GM19025 (cell line): ENCODE measurements at regions not wholly inside any gene's neighbourhood (a gene's known extent, or its start where the extent isn't known, plus 50 kb on each side); places are given as distances from the start of the nearest gene placed in this dataset.
"Not testable (repeated sequence)": the region's sequence is repeated elsewhere in the genome, so short reads cannot be mapped to it uniquely, and the experiment has no call there.

Experiments
- ATAC-seq: cut with Tn5 transposase; IDR thresholded peaks from one replicate; pipeline ENCODE4 v1.9.1; 2021; ENCODE audit warnings: mild to moderate bottlenecking, low read depth, moderate library complexity; ENCODE audit not compliant: unreplicated experiment

- ATAC-seq, result no peak
These were observed 130.8 kb downstream of the C9orf152 start for GRCh38 chr9:110076894-110077725.

GRCh38 chr9:110077925-110078324 is 130.0 kb downstream of the C9orf152 start:
- ATAC-seq, result no peak

- ATAC-seq, result no peak
These were observed 129.4 kb downstream of the C9orf152 start for GRCh38 chr9:110078604-110079003.

- ATAC-seq, result no peak
These were observed 126.6 kb downstream of the C9orf152 start for GRCh38 chr9:110081395-110081794.

GRCh38 chr9:110083866-110084265 is 124.1 kb downstream of the C9orf152 start:
- no peak for ATAC-seq

GRCh38 chr9:110086537-110086936 is 121.4 kb downstream of the C9orf152 start:
- ATAC-seq, result no peak

- ATAC-seq, result no peak
These were observed 120.4 kb downstream of the C9orf152 start for GRCh38 chr9:110087605-110088004.

- no peak for ATAC-seq
These were observed 119.9 kb downstream of the C9orf152 start for GRCh38 chr9:110088099-110088498.

GRCh38 chr9:110089681-110090370 is 118.1 kb downstream of the C9orf152 start:
- ATAC-seq, result no peak

- ATAC-seq, result no peak
These were observed 115.2 kb downstream of the C9orf152 start for GRCh38 chr9:110092792-110093191.

- ATAC-seq, result no peak
These were observed 114.5 kb downstream of the C9orf152 start for GRCh38 chr9:110093417-110093816.

- ATAC-seq, result no peak
These were observed 114.1 kb downstream of the C9orf152 start for GRCh38 chr9:110093871-110094270.

- no peak for ATAC-seq
These were observed 112.8 kb downstream of the C9orf152 start for GRCh38 chr9:110095161-110095595.

GRCh38 chr9:110095776-110096175 is 112.2 kb downstream of the C9orf152 start:
- no peak for ATAC-seq

GRCh38 chr9:110096674-110097073 is 111.3 kb downstream of the C9orf152 start:
- not testable (repeated sequence) for ATAC-seq

- ATAC-seq, result no peak
These were observed 108.5 kb downstream of the C9orf152 start for GRCh38 chr9:110099236-110100095.

GRCh38 chr9:110101531-110102161 is 106.3 kb downstream of the C9orf152 start:
- ATAC-seq, result peak; percentile 92

- ATAC-seq, result no peak
These were observed 104.7 kb downstream of the C9orf152 start for GRCh38 chr9:110103257-110103656.

- no peak for ATAC-seq
These were observed 103.6 kb downstream of the C9orf152 start for GRCh38 chr9:110104261-110104809.

GRCh38 chr9:110105107-110105506 is 102.9 kb downstream of the C9orf152 start:
- ATAC-seq, result no peak
